NCI-H1694 (cell line): ENCODE measurements at regions not wholly inside any gene's neighbourhood (a gene's known extent, or its start where the extent isn't known, plus 50 kb on each side); places are given as distances from the start of the nearest gene placed in this dataset.

Source experiments
- DNase-seq: peaks from one replicate; lab custom pipeline; 2025; lab: John Stamatoyannopoulos, UW

GRCh38 chr15:67992411-67992810 lies 61.7 kb upstream of the PIAS1 start:
- DNase-seq, result no peak

GRCh38 chr15:67992834-67993233 lies 61.3 kb upstream of the PIAS1 start:
- DNase-seq, result no peak

- DNase-seq, result no peak
Measured at GRCh38 chr15:67997996-67998395, 56.1 kb upstream of the PIAS1 start.

- DNase-seq, result no peak
Measured at GRCh38 chr15:67998599-67999133, 55.4 kb upstream of the PIAS1 start.

- no peak for DNase-seq
Measured at GRCh38 chr15:67999320-68000100, 54.6 kb upstream of the PIAS1 start.

- no peak for DNase-seq
Measured at GRCh38 chr15:68000754-68001153, 53.4 kb upstream of the PIAS1 start.

- DNase-seq, result no peak
Measured at GRCh38 chr15:68001811-68002210, 52.3 kb upstream of the PIAS1 start.

GRCh38 chr15:68003297-68003696 lies 50.8 kb upstream of the PIAS1 start:
- no peak for DNase-seq
